ENCODE measurements at regions not wholly inside any gene's neighbourhood (a gene's known extent, or its start where the extent isn't known, plus 50 kb on each side); places are given as distances from the start of the nearest gene placed in this dataset.

DNA sequence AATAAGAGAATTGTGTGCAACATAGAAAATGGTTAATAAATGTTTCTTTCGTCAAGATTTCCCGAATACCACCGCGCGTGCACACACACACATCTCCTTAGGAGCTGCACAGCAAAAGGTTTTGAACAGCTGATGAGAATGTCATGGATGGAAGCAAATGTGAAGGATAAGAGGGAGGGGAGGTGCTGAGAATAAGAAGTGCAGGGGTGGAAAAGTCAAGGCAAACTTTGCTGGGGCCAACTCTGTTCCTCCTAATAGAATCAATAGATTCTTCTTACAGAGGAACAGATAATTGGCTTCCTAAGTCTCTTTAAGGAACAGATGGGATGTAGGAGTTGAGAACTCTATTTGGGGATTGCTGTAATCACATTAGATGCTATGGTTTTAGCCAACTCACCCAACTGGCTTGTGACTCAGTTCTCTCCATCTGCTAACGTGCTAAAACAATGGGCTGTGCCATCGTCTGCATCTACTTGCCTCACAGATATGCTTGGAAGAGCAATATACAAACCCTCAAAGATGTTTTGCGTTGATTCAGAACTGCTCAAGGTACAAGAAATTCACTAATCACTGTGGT is 408.2 kb upstream of the CELF2 start:
- Histone ChIP-seq H3K9me3 (no peaks in the 10 kb centered on the region), H3K4me3 (no peak overlapping the region), H3K4me1 (ENCODE audit: low read depth) (no peaks in the 10 kb centered on the region), H3K36me3 (ENCODE audit: low read depth) (no peaks in the 10 kb centered on the region)
- DNase-seq (no peak), ATAC-seq (no peak)
- TF ChIP-seq, protein P1, sequence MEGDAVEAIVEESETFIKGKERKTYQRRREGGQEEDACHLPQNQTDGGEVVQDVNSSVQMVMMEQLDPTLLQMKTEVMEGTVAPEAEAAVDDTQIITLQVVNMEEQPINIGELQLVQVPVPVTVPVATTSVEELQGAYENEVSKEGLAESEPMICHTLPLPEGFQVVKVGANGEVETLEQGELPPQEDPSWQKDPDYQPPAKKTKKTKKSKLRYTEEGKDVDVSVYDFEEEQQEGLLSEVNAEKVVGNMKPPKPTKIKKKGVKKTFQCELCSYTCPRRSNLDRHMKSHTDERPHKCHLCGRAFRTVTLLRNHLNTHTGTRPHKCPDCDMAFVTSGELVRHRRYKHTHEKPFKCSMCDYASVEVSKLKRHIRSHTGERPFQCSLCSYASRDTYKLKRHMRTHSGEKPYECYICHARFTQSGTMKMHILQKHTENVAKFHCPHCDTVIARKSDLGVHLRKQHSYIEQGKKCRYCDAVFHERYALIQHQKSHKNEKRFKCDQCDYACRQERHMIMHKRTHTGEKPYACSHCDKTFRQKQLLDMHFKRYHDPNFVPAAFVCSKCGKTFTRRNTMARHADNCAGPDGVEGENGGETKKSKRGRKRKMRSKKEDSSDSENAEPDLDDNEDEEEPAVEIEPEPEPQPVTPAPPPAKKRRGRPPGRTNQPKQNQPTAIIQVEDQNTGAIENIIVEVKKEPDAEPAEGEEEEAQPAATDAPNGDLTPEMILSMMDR (IDR thresholded peaks at IDR 0.05) = no peak
- intact Hi-C loops (cut with DNase I, micrococcal nuclease) = no loop called here

DNA sequence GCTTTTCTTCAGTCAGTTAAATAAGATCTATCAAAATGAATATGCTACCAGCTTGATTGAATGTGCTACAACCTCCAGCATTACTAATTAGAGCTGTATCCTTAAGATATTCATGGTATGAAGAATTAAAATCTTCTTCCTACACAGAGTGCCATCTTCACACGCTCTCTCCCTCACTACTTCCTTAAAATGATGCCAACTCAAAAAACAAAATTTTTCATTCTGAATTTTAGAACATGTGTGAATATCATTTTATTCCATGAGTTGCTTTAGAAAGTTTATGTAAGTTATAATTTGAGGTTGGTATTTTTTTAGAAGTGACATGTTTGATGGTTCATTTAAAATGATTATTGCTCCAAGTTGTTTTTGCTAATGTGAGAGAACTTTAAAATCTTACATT is 407.5 kb upstream of the CELF2 start:
- no peak for DNase-seq
- no peaks in the 10 kb centered on the region for H3K4me1 ChIP-seq (ENCODE audit: low read depth)
- no peak for ATAC-seq
- H3K36me3 ChIP-seq (ENCODE audit: low read depth) = no peaks in the 10 kb centered on the region
- intact Hi-C loops (cut with DNase I, micrococcal nuclease) = no loop called here
- H3K4me3 ChIP-seq = no peak overlapping the region
- TF ChIP-seq, protein P1 (IDR thresholded peaks at IDR 0.05) = no peak
- H3K9me3 ChIP-seq = no peaks in the 10 kb centered on the region

DNA sequence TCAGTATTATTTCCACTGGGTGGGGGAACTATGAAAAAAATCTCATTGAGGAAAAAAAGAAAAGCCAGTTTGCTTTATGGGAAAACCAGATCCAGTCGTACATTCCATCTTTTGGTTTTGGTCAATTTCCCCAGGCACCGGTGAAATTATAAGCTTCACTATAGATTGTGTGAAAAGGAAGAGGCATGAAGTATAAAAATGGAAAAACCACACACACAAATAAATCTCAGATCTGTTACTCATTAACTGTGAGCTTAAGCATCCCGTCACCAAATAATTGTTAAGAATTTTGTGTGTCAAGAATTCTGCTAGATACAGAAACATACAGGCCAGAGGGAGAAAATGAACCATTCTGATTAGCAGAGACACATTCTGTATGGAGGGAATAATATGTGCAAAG is 405.5 kb upstream of the CELF2 start:
- no peaks in the 10 kb centered on the region for H3K4me1 ChIP-seq (ENCODE audit: low read depth)
- H3K9me3 ChIP-seq = no peaks in the 10 kb centered on the region
- ATAC-seq (no peak), DNase-seq (no peak)
- H3K36me3 ChIP-seq (ENCODE audit: low read depth) = no peaks in the 10 kb centered on the region
- intact Hi-C loops (cut with DNase I, micrococcal nuclease) = no loop called here
- TF ChIP-seq, protein P1 (IDR thresholded peaks at IDR 0.05) = no peak
- H3K4me3 ChIP-seq = no peak overlapping the region

DNA sequence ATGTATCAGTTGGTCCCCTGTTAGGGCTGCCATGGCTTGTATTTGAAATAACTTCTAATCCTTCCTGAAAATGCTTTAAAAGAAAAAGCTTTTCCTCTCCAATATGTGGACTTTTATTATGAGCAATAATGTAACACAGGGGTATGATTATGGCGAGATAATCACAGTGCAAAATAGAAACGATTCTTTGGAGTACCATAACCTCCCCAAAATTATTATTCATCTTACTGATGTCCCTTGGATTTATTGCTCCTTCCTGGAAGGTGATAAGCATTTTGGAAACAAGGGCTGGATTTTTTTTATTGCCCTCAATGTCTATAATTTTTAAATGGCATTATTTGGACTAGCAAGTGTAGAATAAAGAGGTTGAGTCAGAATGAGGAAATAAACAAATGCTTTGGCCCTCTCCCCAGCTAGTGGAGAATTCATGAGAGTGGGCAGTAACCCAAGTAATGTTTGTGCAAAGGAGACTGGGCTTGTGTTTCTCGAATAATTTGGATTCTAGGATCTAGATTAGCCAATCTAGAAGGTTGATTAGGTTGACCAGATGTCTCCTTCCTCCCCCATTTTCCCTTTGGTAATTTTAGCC is 403.9 kb upstream of the CELF2 start:
- H3K36me3 ChIP-seq (ENCODE audit: low read depth) = no peaks in the 10 kb centered on the region
- no peaks in the 10 kb centered on the region for H3K4me1 ChIP-seq (ENCODE audit: low read depth)
- no peak for ATAC-seq
- TF ChIP-seq, protein P1 (IDR thresholded peaks at IDR 0.05) = no peak
- DNase-seq = peak in 1 of 3 donors; percentile 12
- intact Hi-C loops (cut with DNase I, micrococcal nuclease) = no loop called here
- H3K4me3 ChIP-seq = no peak overlapping the region
- no peaks in the 10 kb centered on the region for H3K9me3 ChIP-seq

DNA sequence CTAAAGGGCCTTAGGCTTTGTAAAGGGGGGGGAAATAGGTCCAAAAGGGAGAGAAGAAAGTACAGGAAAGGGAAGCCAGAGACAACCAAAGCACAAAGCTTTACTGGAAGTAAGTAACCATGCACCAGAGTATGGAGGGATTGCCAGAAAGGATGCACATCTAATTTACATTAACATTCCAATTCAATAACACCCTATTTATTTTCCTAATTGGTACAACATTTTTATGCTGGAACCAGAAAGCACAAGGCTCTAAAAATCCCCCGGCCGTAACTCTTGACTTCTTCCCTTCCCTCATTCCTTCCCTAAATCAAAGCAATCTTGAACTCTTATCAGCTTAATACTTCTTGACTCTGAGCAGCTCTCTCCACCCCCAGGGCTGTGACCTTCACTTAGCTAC is 400.0 kb upstream of the CELF2 start:
- TF ChIP-seq, protein P1 (IDR thresholded peaks at IDR 0.05) = no peak
- Histone ChIP-seq H3K36me3 (ENCODE audit: low read depth) (no peaks in the 10 kb centered on the region), H3K9me3 (no peaks in the 10 kb centered on the region), H3K4me1 (ENCODE audit: low read depth) (no peaks in the 10 kb centered on the region), H3K4me3 (no peak overlapping the region)
- intact Hi-C loops (cut with DNase I, micrococcal nuclease) = no loop called here
- DNase-seq (no peak), ATAC-seq (no peak)

DNA sequence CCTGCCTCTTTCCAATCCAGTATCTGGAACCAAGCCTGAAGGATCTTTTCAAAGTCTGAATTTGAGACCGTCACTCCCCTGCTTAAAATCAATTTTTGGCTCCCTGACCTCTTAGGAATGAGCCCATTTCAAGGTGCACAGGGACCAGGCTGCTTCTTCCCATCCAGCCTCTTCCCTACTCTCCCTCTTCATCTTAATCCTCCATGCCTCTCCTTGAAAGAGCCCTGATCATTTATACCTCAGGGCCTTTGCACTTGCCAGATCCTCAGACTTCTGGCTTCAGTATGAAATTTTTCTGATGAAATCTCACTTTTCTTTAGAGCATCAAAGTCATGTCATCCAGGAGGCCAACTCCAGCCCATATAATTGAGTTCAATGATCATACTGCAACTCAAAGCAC is 399.5 kb upstream of the CELF2 start:
- no peak overlapping the region for H3K4me3 ChIP-seq
- ATAC-seq (no peak), DNase-seq (no peak)
- no peaks in the 10 kb centered on the region for H3K36me3 ChIP-seq (ENCODE audit: low read depth)
- intact Hi-C loops (cut with DNase I, micrococcal nuclease) = no loop called here
- TF ChIP-seq, protein P1 (IDR thresholded peaks at IDR 0.05) = no peak
- no peaks in the 10 kb centered on the region for H3K4me1 ChIP-seq (ENCODE audit: low read depth)
- no peaks in the 10 kb centered on the region for H3K9me3 ChIP-seq

All from mucosa of descending colon (tissue), 3 donors.